GM12872 (cell line): ENCODE measurements at regions not wholly inside any gene's neighbourhood (a gene's known extent, or its start where the extent isn't known, plus 50 kb on each side); places are given as distances from the start of the nearest gene placed in this dataset.
A peak's percentile ranks its signal among the peaks of the same experiment; 100 is the strongest.

ENCODE experiments used
- TF ChIP-seq, protein P1 (sequence below): IDR thresholded peaks from 3 replicates; pipeline ENCODE4 v1.5.1; 2011; ENCODE audit warnings: low read depth, mild to moderate bottlenecking, low read length, moderate library complexity; ENCODE audit not compliant: insufficient read depth

- TF ChIP-seq, protein P1, sequence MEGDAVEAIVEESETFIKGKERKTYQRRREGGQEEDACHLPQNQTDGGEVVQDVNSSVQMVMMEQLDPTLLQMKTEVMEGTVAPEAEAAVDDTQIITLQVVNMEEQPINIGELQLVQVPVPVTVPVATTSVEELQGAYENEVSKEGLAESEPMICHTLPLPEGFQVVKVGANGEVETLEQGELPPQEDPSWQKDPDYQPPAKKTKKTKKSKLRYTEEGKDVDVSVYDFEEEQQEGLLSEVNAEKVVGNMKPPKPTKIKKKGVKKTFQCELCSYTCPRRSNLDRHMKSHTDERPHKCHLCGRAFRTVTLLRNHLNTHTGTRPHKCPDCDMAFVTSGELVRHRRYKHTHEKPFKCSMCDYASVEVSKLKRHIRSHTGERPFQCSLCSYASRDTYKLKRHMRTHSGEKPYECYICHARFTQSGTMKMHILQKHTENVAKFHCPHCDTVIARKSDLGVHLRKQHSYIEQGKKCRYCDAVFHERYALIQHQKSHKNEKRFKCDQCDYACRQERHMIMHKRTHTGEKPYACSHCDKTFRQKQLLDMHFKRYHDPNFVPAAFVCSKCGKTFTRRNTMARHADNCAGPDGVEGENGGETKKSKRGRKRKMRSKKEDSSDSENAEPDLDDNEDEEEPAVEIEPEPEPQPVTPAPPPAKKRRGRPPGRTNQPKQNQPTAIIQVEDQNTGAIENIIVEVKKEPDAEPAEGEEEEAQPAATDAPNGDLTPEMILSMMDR, result no peak
Observed at GRCh38 chr12:113655479-113655878, 183.8 kb upstream of the LHX5 start.

- TF ChIP-seq, protein P1, result no peak
Observed at GRCh38 chr12:113651662-113652061, 180.0 kb upstream of the LHX5 start.

- TF ChIP-seq, protein P1, result no peak
Observed at GRCh38 chr12:113650476-113650875, 178.8 kb upstream of the LHX5 start.

GRCh38 chr12:113649256-113649830 lies 177.7 kb upstream of the LHX5 start:
- TF ChIP-seq, protein P1, result no peak

DNA sequence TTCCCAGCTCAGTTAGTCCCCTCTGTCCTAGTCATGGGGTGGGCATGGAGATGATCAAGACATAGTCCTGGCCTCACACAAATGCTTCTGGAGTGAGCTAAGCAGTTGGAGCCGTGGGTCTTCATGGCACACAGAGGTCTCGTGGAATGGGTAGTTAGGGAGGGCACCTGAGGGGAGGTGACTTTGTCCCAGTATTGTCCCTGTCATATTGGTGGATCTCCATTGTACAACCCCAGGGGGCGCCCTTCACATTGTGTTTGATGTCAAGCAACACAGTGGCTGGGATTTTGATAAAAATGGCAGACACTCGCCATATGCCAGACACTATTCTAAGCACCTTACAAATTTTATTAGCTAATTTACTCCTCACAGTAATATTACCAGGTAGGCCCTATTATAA lies 175.4 kb upstream of the LHX5 start:
- TF ChIP-seq, protein P1, result peak; percentile 31; the same call in 1 of the 3 replicates

DNA sequence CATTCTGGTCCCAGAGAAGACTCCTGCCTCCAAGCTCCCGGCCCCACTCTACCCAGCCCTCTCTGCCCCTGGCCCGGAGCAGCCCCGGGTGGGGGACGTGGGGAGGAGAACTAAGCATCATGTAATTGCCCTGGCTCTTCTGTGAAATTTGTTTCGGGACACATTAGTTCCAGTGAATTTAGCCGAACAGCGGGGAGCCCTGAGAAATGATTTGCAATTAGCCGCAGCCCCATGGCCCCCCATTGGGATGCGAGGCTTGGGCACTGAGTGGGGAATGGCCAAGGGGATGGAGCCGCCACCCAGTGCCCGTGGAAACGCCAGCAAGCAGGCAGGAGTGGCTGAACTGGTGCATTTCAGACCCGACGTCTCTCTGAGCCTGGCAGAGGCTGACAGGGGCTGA lies 173.9 kb upstream of the LHX5 start:
- TF ChIP-seq, protein P1, result no peak

GRCh38 chr12:113645183-113645582 lies 173.5 kb upstream of the LHX5 start:
- TF ChIP-seq, protein P1, result no peak
